Dedifferentiated amniotic fluid mesenchymal stem cell (primary cell): ENCODE measurements at regions not wholly inside any gene's neighbourhood (a gene's known extent, or its start where the extent isn't known, plus 50 kb on each side); places are given as distances from the start of the nearest gene placed in this dataset.

Experiments
- DNase-seq: peaks from one replicate; pipeline ENCODE4 v3.0.0-alpha.2; 2016; ENCODE audit errors: extremely low spot score

DNA sequence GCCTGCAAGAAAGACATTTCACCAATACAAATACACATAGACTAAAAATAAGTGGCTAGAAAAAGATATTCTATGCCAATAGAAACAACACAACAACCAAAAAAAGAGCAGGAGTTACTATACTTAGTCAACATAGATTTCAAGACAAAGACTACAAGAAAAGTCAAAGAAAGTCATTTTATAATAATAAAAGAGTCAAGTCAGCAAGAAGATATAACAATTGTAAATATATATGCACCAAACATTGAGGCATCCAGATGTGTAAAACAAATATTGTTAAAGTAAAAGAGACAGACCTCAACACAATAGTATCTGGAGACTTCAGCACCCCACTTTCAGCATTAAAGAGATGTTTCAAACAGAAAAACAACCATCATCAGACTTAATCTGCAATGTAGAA, 104.6 kb downstream of the AMY1C start:
- DNase-seq = no peak

DNA sequence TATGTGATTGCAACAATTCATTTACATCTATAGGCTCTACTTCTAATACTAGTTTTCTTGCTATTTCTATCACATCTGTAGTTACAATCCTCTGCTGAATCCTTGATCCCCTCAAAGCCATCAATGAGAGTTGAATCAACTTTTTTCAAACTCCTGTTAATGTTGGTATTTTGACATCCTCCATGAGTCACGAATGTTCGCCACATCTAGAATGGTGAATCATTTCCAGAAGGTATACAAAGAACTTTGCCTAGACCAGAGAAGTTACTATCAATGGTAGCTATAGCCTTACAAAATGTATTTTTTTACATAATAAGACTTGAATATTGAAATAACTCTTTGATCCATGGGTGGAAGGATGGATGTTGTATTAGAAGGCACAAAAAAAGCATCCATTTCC, 110.0 kb downstream of the AMY1C start:
- DNase-seq = no peak

DNA sequence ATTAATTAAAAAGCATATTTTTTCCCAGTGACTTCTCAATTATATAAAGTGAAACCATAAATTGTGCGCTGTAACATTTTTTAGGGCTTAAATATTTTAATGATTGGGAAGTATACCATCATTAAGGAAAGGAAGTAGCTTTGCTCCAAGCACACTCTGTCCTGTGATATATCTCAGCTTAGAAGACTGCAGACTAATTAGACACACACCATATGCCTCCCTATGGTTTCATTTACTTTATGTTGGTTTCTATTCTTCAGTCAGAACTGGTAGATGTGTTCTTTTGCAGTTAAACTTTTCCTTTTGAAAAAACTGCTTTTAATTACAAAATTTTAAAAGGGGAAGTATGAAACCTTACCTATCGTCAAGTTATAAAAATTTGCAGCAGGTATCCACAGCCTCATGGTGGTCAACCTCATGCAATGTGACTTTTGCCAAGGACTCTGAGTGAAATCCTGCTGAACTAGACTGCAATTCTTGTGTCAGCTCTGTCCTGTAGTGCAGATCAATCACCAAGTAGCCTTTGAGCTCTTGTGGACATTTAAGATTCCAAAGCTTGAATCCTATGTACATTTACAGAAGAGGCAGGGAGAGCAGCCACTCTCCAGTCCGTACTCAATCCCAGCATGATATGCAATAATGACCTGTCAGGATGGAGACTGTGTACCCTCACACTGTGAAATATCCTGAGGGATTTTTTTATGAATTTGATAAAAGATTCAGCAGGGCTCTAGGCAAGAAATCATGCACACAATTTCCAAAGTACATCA, 149.1 kb downstream of the AMY1C start:
- no peak for DNase-seq

DNA sequence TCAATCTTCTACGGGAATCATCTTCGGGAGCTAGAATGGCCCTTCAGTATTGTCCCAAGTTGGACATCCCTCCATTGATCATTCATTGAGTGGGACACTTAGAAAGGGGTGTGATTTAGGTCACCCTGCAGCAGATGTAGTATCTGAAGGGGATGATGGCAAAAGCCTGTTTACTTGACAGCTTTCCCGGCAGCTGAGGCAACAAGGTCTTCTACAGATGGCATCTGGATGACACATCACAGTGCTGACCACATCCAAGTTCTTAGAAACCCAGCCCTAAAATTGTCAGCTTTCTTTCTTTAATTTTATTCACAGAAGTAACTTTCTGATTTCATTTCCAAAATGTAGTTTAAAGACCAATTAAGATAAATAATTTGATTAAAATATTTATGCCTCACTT, 150.3 kb downstream of the AMY1C start:
- DNase-seq = no peak

DNA sequence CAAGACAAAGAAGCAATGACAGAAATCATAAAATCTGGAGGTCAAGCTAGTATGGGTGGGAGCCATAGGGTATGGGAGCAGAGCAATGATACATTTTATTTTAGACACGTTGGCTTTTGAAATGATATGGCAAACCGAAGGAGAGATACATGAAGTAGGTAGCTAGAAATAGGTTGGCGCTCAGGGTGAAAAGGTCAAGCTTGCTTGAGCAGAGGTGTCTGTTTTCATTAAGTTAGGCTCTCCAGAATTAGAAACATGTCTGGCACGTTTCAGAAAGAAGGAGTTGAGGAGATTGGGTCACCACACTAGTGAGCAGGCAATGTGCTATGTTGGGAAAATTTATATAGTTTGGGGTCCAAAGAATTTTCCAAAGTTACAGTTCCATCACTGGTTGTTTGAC, 151.4 kb downstream of the AMY1C start:
- DNase-seq = no peak

DNA sequence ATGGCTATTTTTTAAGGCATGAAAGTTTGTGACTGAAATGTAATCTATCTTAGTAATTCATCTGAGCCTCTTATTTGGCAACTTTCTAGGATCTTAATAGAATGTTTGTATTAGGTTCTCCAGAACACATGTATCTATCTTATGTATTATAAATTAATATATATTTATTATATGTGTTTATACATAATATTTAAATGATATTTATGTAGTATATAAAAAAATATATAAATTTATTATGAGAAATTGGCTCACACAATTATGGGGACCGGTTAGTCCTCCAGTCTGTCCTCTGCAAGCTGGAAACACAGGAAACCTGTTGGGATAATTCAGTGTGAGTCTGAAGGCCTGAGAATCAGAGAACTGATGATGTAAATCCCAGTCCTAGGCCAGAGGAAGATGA, 155.7 kb downstream of the AMY1C start:
- DNase-seq = no peak

DNA sequence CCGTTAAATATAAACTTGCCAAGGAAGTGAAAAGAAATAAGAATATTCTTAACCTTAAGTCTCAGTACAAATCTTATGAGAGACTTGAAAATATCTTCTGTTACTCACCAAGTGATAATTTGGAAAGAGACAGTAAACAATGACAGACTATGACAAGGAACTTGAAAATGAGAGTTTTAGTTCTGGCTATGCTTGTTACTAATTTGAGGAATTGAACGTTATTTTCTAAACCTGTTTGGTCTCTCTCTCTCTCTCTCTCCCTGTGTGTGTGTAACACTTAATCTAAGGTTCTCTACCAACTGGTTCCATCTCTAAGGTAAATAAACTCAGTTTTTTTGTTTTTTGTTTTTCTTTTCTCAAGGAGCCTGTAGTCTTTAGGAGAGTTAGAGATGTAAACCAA, 161.8 kb downstream of the AMY1C start:
- no peak for DNase-seq

DNA sequence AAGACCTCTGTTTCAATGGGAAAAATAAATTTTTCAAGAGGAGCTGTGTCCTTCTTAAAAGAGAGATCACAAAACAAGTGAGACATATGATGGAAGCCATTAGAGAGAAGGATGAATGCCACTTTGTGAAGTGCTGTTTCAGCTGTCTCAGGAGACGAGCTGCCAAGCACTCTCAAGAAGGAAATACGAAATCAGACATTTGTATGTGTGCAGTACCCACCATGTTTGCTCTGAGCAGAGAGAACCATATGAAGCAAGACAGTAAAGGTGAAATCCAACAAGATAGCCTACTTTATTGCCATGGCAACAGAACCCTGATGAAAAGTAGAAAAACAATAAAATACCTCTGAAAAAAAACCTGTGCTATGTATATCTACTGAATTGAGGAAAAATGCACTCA, 168.1 kb downstream of the AMY1C start:
- no peak for DNase-seq

DNA sequence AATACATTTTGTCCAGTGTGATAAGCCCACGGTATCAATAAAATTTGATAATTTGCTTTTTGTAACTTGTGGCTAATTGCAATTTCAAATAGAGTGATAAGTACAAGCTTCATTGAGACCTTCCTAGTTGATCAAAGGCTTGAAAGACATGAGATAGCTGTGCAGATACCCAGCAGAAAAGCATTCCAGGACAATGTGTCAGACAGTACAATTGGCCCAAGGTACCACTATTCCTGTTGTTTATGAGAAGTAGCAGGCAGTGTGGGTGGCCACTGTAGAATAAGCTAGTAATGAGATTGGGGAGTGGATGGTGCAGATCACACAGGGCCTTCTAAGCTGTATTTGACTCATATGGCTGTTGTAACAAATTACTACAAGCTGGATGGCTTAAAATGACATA, 182.2 kb downstream of the AMY1C start:
- DNase-seq = no peak

DNA sequence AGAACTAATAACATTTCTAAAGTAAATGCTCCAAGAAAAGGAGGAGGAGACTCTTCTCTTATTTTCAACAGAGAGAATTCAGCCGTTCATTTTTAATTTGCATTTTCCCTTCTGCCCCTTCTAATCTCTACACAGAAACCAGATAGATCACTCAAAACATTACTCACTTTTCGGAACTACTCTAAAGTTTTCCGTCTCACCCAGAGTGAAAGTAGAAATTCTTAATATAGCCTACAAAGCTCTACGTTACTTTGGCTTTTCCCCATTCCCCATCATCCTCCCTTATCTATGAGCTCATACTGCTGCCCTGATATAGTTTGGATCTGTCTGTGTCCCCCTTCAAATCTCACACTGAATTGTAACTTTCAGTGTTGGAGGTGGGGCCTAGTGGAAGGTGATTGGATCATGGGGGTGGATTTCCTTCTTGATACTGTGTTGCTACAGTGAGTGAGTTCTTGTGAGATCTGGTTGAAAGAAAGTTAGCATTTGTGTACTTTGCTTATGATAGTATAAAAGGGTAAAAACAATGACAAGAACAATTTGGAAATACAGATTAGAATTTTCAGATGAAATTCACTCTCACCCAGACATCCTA, 188.2 kb downstream of the AMY1C start:
- no peak for DNase-seq

DNA sequence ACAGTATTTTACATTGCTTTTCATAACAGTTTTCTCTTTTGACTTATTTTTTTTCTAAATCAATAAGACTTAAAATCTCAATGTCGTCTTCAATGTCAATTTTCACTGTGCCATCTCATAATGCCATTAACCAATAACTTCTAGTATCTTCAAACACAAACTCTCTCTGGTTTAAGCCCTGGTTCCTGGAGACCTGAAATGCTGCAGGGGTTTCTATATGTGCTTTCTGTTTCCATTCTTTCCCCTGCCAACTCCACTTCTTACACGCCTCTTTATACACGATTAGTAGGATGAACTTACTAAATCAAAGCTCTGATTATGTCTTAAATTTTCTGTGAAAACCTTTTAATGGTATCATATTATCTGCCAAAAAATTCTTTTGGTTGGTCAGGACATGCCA, 191.4 kb downstream of the AMY1C start:
- DNase-seq = no peak

DNA sequence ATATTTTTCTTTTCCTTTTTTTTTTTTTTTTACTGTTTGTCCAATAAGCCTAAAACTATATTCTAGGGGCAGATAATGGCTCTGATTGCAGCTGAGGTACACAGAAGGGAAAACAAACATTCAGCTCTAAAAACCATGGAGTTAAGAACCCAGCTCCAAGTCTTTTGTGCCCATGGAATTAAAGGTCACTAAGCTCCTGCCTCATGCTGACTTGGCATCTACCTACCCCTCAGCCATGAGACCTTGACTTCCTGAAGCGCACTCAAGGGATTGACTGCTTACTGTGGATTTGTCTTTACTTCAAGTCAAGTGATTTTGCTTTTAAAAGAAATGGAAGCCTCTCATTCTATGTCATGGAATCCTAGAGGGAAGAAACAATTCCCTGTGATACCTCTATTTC, 192.3 kb downstream of the AMY1C start:
- DNase-seq = no peak

DNA sequence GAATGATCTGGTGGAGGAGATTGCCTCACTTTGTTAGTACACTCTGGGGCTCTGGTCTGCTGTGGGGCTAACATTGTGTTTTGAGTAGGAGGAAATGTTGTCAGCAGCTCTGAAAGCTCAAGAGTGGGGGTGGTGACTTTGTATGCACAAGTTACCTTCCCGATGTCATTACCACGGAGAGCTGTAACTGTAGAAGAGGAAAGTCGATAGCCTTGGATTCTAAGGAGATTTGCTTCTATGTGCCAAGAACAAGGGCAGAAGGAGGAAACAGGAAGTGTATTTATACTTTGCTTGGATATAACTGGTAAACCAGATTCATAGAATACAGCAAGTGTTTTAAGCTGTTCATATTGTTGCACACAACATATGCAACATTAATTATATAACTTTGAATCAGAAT, 196.1 kb downstream of the AMY1C start:
- DNase-seq = no peak

DNA sequence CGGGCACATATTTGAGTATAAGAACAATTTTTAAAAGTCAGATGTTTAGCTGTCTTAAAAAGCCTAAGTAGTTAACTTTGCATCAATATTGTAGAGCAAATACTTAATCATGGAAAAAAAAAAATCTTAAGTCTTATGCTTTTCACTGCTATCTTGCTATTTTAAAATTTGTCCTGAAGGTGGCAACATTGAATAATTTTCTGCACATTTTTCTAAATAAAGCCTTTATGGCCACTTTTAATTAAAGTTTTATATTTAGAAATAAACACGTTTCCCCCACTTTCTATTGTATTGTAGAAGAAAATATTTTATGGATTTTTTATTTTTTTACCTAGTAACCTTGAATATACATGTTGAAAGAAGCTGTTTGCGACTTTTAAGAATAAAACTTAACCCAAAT, 198.8 kb downstream of the AMY1C start:
- DNase-seq = no peak

DNA sequence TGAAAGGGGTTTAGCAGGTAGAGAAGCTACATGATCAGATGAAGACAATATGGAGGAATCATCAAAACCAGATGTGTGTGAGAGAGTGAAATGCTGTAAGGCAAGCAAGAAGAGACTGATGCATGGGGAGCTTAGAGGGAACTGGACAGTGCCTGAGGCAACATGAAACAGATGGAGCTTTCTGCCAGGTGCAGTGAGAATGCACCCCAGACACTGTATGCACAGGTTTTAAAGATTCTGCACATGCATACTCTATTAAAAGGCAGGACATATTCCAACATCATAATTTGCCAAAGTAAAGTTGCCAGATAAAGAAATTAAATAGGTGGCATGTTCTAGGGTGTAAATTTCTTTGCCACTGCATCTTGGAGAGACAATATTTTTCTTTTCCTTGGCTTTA, 200.1 kb downstream of the AMY1C start:
- DNase-seq = no peak

DNA sequence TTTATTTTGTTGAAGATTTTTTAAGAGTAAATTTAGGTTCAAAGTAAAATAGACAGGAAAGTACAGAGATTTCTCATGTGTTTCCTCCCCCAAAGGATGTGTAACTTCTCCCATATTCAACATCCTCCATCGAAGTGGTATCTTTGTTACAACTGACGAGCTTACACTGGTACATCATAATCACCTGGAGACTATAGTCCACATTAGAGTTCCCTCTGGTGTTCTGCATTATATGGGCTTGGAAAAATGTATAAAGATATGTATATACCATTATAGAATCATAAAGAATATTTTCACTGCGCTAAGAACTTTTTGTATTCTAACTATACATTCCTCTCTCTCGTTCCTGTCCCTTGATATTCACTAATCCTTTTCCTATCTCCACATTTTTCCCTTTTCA, 203.7 kb downstream of the AMY1C start:
- DNase-seq = no peak

DNA sequence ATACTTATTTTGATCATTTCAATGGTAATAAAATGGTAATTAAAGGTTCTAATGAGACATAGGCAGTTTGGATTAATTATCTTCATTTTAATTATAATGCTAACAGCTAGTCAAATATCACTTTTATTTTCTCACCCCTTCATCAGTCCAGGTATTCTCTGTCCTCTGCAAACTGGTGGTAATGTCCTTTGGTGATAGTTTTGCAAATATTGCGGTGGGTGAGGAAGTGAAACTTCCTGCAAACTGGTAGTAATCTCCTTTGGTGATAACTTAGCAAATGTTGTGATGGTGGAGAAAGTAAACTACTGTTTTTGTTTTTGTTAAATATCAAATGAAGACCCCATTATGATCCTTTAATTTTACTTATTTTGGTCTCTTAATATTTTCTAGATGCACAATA, 209.0 kb downstream of the AMY1C start:
- no peak for DNase-seq

DNA sequence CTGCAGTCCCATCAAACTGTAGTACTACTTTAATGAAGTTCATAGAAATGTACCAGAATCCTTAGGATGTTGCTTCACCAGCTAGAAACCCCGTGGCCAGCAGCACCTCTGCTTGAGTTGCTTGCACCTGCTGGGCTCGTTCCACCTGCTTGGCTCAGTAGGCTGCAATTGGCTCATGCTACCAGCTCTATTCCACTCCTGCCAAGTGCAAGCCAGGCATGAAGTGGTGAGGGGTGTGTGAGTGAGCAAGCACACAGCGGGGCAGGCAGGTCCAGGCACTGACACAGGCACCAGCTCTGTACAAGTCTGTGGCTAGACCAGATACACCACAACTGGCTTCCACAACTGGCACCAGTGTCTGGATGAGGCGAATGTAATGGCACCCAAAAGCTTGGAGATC, 209.9 kb downstream of the AMY1C start:
- DNase-seq = no peak

DNA sequence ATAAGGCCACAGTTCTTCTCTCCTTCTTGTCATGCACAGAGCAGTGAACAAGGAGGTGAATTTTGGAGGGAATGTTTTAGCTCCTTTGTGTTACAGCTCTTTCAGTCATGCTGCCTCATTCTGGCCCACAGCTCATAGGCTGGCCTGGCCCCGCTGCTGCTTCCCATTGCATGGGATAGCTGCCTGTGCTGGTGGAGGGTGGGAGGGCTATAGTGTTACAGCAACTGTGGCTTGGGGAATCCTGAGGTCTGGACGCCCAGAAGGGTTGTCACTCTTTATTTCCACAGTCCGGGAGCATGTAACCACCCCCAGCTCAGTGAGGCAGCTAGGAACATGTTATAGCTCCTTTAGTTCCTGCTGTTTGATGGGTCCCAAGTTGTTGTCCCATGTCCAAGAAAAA, 210.3 kb downstream of the AMY1C start:
- DNase-seq = no peak

DNA sequence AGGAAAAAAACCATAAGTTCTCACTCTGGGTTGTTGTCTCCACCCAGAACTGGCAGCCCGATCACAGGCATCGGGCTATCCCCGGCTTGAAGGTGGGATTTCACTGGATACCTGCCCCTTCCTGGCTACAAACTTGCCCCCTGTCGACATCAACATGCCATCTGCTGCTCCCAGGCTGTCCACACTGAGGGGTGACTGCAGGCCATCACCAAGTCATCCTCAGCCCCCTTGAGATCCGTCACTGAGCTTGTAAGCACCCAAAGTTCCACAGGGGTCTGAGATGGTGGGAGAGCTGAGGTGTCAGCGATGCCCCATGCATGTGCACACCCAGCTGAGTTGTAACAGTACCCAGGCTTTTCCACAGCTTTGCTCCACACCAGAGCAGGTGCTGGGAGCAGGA, 211.0 kb downstream of the AMY1C start:
- no peak for DNase-seq

DNA sequence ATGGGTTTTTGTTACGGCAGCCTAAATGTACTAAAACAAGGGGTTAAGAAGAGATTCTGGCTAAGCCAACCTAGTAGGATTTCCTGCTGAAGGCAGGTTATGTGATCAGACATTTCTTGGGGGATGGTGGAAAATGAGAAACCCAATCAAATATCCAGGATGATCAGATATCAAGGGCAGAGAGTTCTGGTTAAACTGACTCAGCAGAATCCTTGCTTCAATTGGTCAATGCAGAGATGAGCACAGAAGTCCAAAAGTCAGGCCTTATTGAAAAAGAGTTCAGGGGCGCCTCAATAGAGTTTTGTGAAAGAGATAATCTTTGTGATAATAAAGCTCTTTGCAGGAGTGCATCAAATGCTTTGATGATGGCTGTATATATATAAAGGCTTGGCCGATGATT, 237.1 kb downstream of the AMY1C start:
- DNase-seq = no peak

DNA sequence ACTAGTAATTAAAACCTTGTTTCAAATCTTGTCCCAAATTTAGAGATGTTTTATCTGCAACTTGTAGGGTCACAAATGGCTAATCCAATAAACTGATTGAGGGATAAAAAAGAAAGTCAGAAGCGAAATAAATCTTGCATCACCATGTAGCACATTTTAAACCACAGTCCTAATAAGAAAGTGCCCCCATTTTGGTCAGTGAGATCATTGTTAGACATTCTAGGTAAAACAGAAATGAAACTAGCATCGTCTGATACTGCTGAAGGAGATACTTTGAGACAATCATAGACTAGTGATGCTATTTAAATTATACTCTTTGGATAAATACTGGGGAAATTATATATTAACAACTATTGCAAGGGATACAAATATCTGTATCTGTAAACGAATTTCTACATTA, 247.9 kb downstream of the AMY1C start:
- no peak for DNase-seq

DNA sequence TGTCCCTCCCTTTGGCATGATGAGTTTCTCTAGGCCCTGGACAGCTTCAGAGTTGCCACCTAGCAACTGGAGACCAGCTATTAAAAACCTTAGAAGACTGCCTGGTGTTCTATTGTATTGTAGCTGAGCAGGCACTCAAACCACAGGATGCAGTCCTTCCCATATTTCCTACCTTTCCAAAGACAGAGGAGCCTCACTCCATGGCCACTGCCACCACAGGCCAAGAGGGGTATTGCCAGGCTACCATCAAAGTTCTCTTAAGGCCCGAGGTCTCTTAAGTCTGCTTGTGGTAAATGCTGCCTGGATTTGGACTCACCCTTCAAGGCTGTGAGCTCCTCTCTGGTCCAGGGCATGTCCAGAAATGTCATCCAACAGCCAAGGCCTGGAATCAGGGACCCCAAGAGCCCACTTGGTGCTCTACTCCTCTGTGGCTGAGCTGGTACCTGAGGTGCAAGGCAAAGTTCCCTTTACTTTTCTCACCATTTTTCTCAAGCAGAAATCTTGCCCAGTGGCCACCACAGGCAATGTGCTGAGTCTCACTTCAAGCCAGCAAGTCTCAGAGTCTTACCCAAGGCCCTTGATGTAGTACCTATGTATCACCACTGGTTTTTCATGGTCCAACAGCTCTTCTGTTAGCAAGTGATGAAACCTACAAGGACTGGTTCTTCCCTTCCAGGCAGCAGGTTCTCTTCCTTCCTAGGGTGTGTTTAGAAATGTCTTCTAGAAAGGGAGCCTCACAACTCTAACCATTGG, 269.4 kb downstream of the AMY1C start:
- no peak for DNase-seq
